Medulla oblongata (tissue), 1 donor: ENCODE measurements at regions not wholly inside any gene's neighbourhood (a gene's known extent, or its start where the extent isn't known, plus 50 kb on each side); places are given as distances from the start of the nearest gene placed in this dataset.

Experiments
- DNase-seq: peaks from one replicate; pipeline ENCODE4 v3.0.0-alpha.2; 2015; ENCODE audit errors: extremely low spot score

- no peak for DNase-seq
These were observed 190.5 kb upstream of the GSC start for GRCh38 chr14:94960285-94961001.

GRCh38 chr14:94953541-94954260 lies 183.8 kb upstream of the GSC start:
- DNase-seq: no peak

- no peak for DNase-seq
These were observed 182.2 kb upstream of the GSC start for GRCh38 chr14:94952097-94952496.

- DNase-seq: no peak
These were observed 176.3 kb upstream of the GSC start for GRCh38 chr14:94946244-94946643.

GRCh38 chr14:94945615-94946014 lies 175.7 kb upstream of the GSC start:
- DNase-seq: no peak

- DNase-seq: no peak
These were observed 174.8 kb upstream of the GSC start for GRCh38 chr14:94944636-94945258.

GRCh38 chr14:94942601-94943000 lies 172.7 kb upstream of the GSC start:
- DNase-seq: no peak

- DNase-seq: no peak
These were observed 171.4 kb upstream of the GSC start for GRCh38 chr14:94941311-94941710.

GRCh38 chr14:94940263-94940993 lies 170.5 kb upstream of the GSC start:
- no peak for DNase-seq

- no peak for DNase-seq
These were observed 168.1 kb upstream of the GSC start for GRCh38 chr14:94938016-94938415.

- peak; percentile 32 for DNase-seq
These were observed 167.2 kb upstream of the GSC start for GRCh38 chr14:94936901-94937685.

- peak; percentile 74 for DNase-seq
These were observed 166.5 kb upstream of the GSC start for GRCh38 chr14:94936401-94936892.

- DNase-seq: no peak
These were observed 165.9 kb upstream of the GSC start for GRCh38 chr14:94935706-94936300.

- no peak for DNase-seq
These were observed 164.4 kb upstream of the GSC start for GRCh38 chr14:94934276-94934810.

- DNase-seq: no peak
These were observed 163.6 kb upstream of the GSC start for GRCh38 chr14:94933486-94933885.

GRCh38 chr14:94932589-94932988 lies 162.7 kb upstream of the GSC start:
- no peak for DNase-seq

GRCh38 chr14:94930690-94931089 lies 160.8 kb upstream of the GSC start:
- DNase-seq: no peak

- DNase-seq: no peak
These were observed 159.4 kb upstream of the GSC start for GRCh38 chr14:94929354-94929753.

GRCh38 chr14:94926176-94926575 lies 156.3 kb upstream of the GSC start:
- DNase-seq: no peak

GRCh38 chr14:94925416-94926173 lies 155.7 kb upstream of the GSC start:
- DNase-seq: no peak
